DOHH2 (cell line): ENCODE measurements at regions not wholly inside any gene's neighbourhood (a gene's known extent, or its start where the extent isn't known, plus 50 kb on each side); places are given as distances from the start of the nearest gene placed in this dataset.

Experiments
- H3F3A ChIP-seq: fragments of 200-600 bp; sonication (generic), shearing (Covaris generic); 2 replicates; pipeline ENCODE4 v1.6.0; 2016; ENCODE audit warnings: antibody characterized with exemption, mild to moderate bottlenecking; ENCODE audit not compliant: control insufficient read depth, insufficient read depth
- H3K27ac ChIP-seq: fragments of 200-600 bp; sonication (generic); 2 replicates; pipeline ENCODE4 v1.5.1; 2014; ENCODE audit warnings: low read depth, mild to moderate bottlenecking, low read length, moderate library complexity
- H3K27me3 ChIP-seq: fragments of 200-600 bp; sonication (generic); 2 replicates; pipeline ENCODE4 v1.6.1; 2014; ENCODE audit warnings: mild to moderate bottlenecking, low read length, mixed read lengths; ENCODE audit not compliant: control insufficient read depth
- H3K36me3 ChIP-seq: fragments of 200-600 bp; sonication (generic); 2 replicates; pipeline ENCODE4 v1.6.1; 2014; ENCODE audit warnings: mild to moderate bottlenecking, low read length, moderate library complexity, mixed read lengths; ENCODE audit not compliant: control insufficient read depth
- H3K4me1 ChIP-seq: fragments of 200-600 bp; sonication (generic); 2 replicates; pipeline ENCODE4 v1.6.1; 2014; ENCODE audit warnings: mild to moderate bottlenecking, low read length, mixed read lengths; ENCODE audit not compliant: control insufficient read depth
- H3K4me2 ChIP-seq: fragments of 200-600 bp; sonication (generic); 2 replicates; pipeline ENCODE4 v1.6.0; 2014; ENCODE audit warnings: mild to moderate bottlenecking, low read length, moderate library complexity
- H3K4me3 ChIP-seq: fragments of 200-600 bp; sonication (generic); 2 replicates; pipeline ENCODE4 v1.5.1; 2014; ENCODE audit warnings: mild to moderate bottlenecking, low read length, mixed read lengths
- H3K79me2 ChIP-seq: fragments of 200-600 bp; sonication (generic); 2 replicates; pipeline ENCODE4 v1.6.1; 2014; ENCODE audit warnings: mild to moderate bottlenecking, low read length, mixed read lengths; ENCODE audit not compliant: control insufficient read depth
- H3K9me2 ChIP-seq: fragments of 200-600 bp; sonication (generic); replicated peaks from 2 replicates; pipeline ENCODE4 v1.6.1; 2014; ENCODE audit warnings: mild to moderate bottlenecking, low read length, mixed read lengths; ENCODE audit not compliant: control insufficient read depth
- H3K9me3 ChIP-seq: fragments of 200-600 bp; sonication (generic); 2 replicates; pipeline ENCODE4 v1.6.1; 2014; ENCODE audit warnings: antibody characterized with exemption, low read length, mixed read lengths; ENCODE audit not compliant: control insufficient read depth, insufficient read depth
- H4K20me1 ChIP-seq: fragments of 200-600 bp; sonication (generic); 2 replicates; pipeline ENCODE4 v1.6.0; 2014; ENCODE audit warnings: low read depth, mild to moderate bottlenecking, antibody characterized with exemption, low read length, moderate library complexity; ENCODE audit not compliant: control insufficient read depth, insufficient read depth
- EZH2phosphoT487 ChIP-seq: fragments of 200-600 bp; sonication (generic); IDR thresholded peaks from 2 replicates; pipeline ENCODE4 v1.6.1; 2017; ENCODE audit warnings: borderline replicate concordance, mild to moderate bottlenecking, antibody characterized with exemption, low read length, moderate library complexity, mixed read lengths
- TF ChIP-seq, protein P1 (sequence below): fragments of 200-600 bp; sonication (generic); IDR thresholded peaks from one replicate; pipeline ENCODE4 v1.5.1; 2014; ENCODE audit warnings: antibody characterized with exemption, mild to moderate bottlenecking, low read depth, low read length; ENCODE audit not compliant: poor library complexity, severe bottlenecking

GRCh38 chr17:56661906-56662305, 68.4 kb downstream of the NOG start:
- Histone ChIP-seq H3K27ac (no peak overlapping the region), H3K36me3 (no peaks in the 10 kb centered on the region)

GRCh38 chr17:56665864-56666263, 72.4 kb downstream of the NOG start:
- Histone ChIP-seq H3K4me2 (no peak overlapping the region), H3K4me1 (no peaks in the 10 kb centered on the region), H3K27ac (no peak overlapping the region), H3K27me3 (0 out of 2 replicates have a peak, but pooled peaks cover 3% of the 10 kb centered on the region), H3F3A (no peaks in the 10 kb centered on the region), H3K4me3 (no peak overlapping the region), H3K9me3 (no peaks in the 10 kb centered on the region), H3K36me3 (no peaks in the 10 kb centered on the region), H4K20me1 (no peaks in the 10 kb centered on the region), H3K79me2 (no peaks in the 10 kb centered on the region), H3K9me2 (no peaks in the 10 kb centered on the region)
- no peak for TF ChIP-seq EZH2phosphoT487
- TF ChIP-seq, protein P1, sequence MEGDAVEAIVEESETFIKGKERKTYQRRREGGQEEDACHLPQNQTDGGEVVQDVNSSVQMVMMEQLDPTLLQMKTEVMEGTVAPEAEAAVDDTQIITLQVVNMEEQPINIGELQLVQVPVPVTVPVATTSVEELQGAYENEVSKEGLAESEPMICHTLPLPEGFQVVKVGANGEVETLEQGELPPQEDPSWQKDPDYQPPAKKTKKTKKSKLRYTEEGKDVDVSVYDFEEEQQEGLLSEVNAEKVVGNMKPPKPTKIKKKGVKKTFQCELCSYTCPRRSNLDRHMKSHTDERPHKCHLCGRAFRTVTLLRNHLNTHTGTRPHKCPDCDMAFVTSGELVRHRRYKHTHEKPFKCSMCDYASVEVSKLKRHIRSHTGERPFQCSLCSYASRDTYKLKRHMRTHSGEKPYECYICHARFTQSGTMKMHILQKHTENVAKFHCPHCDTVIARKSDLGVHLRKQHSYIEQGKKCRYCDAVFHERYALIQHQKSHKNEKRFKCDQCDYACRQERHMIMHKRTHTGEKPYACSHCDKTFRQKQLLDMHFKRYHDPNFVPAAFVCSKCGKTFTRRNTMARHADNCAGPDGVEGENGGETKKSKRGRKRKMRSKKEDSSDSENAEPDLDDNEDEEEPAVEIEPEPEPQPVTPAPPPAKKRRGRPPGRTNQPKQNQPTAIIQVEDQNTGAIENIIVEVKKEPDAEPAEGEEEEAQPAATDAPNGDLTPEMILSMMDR = no peak

More at GRCh38 chr17:56661906-56662305, 68.4 kb downstream of the NOG start:
- Histone ChIP-seq H3K4me1 (no peaks in the 10 kb centered on the region), H3F3A (no peaks in the 10 kb centered on the region), H3K4me3 (no peak overlapping the region), H3K9me2 (no peaks in the 10 kb centered on the region), H3K9me3 (no peaks in the 10 kb centered on the region), H3K27me3 (no peaks in the 10 kb centered on the region), H3K79me2 (no peaks in the 10 kb centered on the region), H3K4me2 (no peak overlapping the region), H4K20me1 (no peaks in the 10 kb centered on the region)
- no peak for TF ChIP-seq EZH2phosphoT487
- TF ChIP-seq, protein P1 = peak; percentile 17

GRCh38 chr17:56667925-56668458, 74.5 kb downstream of the NOG start:
- H3K9me3 ChIP-seq = no peaks in the 10 kb centered on the region
- H3K4me3 ChIP-seq = no peak overlapping the region
- H3K4me1 ChIP-seq = no peaks in the 10 kb centered on the region
- H3K27ac ChIP-seq = no peak overlapping the region
- no peaks in the 10 kb centered on the region for H3K36me3 ChIP-seq
- no peak for TF ChIP-seq EZH2phosphoT487
- TF ChIP-seq, protein P1 = no peak
- no peaks in the 10 kb centered on the region for H4K20me1 ChIP-seq
- no peak overlapping the region for H3K4me2 ChIP-seq
- 0 out of 2 replicates have a peak, but pooled peaks cover 3% of the 10 kb centered on the region for H3K27me3 ChIP-seq
- no peaks in the 10 kb centered on the region for H3K79me2 ChIP-seq
- H3F3A ChIP-seq = no peaks in the 10 kb centered on the region
- no peaks in the 10 kb centered on the region for H3K9me2 ChIP-seq
